ENCODE measurements at regions not wholly inside any gene's neighbourhood (a gene's known extent, or its start where the extent isn't known, plus 50 kb on each side); places are given as distances from the start of the nearest gene placed in this dataset.

- H3K23ac ChIP-seq (ENCODE audit: insufficient read length) = no peak overlapping the region
- CTCF ChIA-PET (ENCODE audit: partially characterized antibody) = interaction anchor here (1.0 kb wide), 1 partner anchor 359 kb away, joined by 3 read pairs; no protein-coding TSS in a partner anchor
- 83% methylated on average over 1 of the region's 1 CpG; no CpG with 5 or more reads in 1 of the 2 experiments for WGBS, 2 experiments (ENCODE audit: extremely low coverage in 1 of 2, insufficient coverage in 1 of 2, insufficient read length in 1 of 2, insufficient replicate concordance in 2 of 2, low coverage in 1 of 2, low lambda C conversion rate in 2 of 2, missing lambda C conversion rate in 1 of 2)
These were observed 194.3 kb upstream of the SGO1 start for GRCh38 chr3:20380295-20380694.

More at GRCh38 chr3:20380295-20380694, 194.3 kb upstream of the SGO1 start:
- no peak overlapping the region for H4K5ac ChIP-seq (ENCODE audit: insufficient read length, low read depth, low read length)
- H2BK5ac ChIP-seq (ENCODE audit: low read depth, low read length) = no peak overlapping the region
- no peak for TF ChIP-seq E2F6 (IDR thresholded peaks at IDR 0.05)
- no peak for DNase-seq (ENCODE audit: low read depth in 1 of 2, low spot score in 2 of 2)
- H3K9ac ChIP-seq (replicated peaks in 1 of 4; ENCODE audit: extremely low read depth in 1 of 4, low read depth in 3 of 4, low read length in 3 of 4) = no peak overlapping the region
- no peak for FAIRE-seq
- no peak overlapping the region for H4K8ac ChIP-seq (ENCODE audit: extremely low read depth, insufficient read depth, low read length)
- no peak overlapping the region for H2BK120ac ChIP-seq (replicated peaks; ENCODE audit: low read depth, low read length)
- H4K91ac ChIP-seq (replicated peaks; ENCODE audit: insufficient read length, low read length) = no peak overlapping the region
- no peak overlapping the region for H3K4me2 ChIP-seq (ENCODE audit: insufficient read depth in 1 of 2, low read depth in 2 of 2, low read length in 2 of 2)
- no peak overlapping the region for H2BK15ac ChIP-seq (ENCODE audit: low read length)
- no peaks in the 10 kb centered on the region for H3K79me2 ChIP-seq (ENCODE audit: control insufficient read depth in 1 of 2, insufficient read depth in 2 of 2, low read length in 2 of 2)
- H2AFZ ChIP-seq (ENCODE audit: low read length) = no peak overlapping the region
- H3K18ac ChIP-seq (ENCODE audit: extremely low read depth, low read length) = no peak overlapping the region
- H3K4ac ChIP-seq (replicated peaks; ENCODE audit: insufficient read length, low read depth, low read length) = no peak overlapping the region
- H4K20me1 ChIP-seq (replicated peaks in 1 of 2; ENCODE audit: control insufficient read depth in 1 of 2, insufficient read depth in 2 of 2, low read length in 2 of 2) = no peaks in the 10 kb centered on the region
- H3K23me2 ChIP-seq (ENCODE audit: low read depth, low read length) = no peaks in the 10 kb centered on the region
- no peak overlapping the region for H2AK5ac ChIP-seq (ENCODE audit: low read depth, low read length)
- no peaks in the 10 kb centered on the region for H3K36me3 ChIP-seq (ENCODE audit: control insufficient read depth in 2 of 4, insufficient read depth in 4 of 4, low read length in 3 of 4)
- H3K79me1 ChIP-seq (ENCODE audit: low read depth, low read length) = no peaks in the 10 kb centered on the region
- H3K27me3 ChIP-seq (replicated peaks in 1 of 4; ENCODE audit: control insufficient read depth in 3 of 4, extremely low read depth in 1 of 4, insufficient read depth in 3 of 4, low read length in 3 of 4) = no peaks in the 10 kb centered on the region
- H3K27ac ChIP-seq (ENCODE audit: low read depth, low read length) = no peak overlapping the region
- H2BK20ac ChIP-seq (ENCODE audit: low read length) = no peak overlapping the region
- H3K4me1 ChIP-seq (replicated peaks in 1 of 4; ENCODE audit: control insufficient read depth in 3 of 4, insufficient read depth in 4 of 4, low read length in 3 of 4) = peaks cover 0 to 4% (median 0%) of the 10 kb centered on the region in 4 experiments; a peak in 1 of 7 replicates
- H3K4me3 ChIP-seq (ENCODE audit: extremely low read depth in 1 of 4, insufficient read depth in 2 of 4, low read depth in 3 of 4, low read length in 4 of 4) = no peak overlapping the region
- POLR2A ChIA-PET (ENCODE audit: partially characterized antibody) = no interaction called here
- H2BK12ac ChIP-seq (ENCODE audit: low read depth, low read length) = no peak overlapping the region
- peaks cover 0 to 4% of the 10 kb centered on the region in 2 experiments; a peak in 2 of 4 replicates for H3K9me3 ChIP-seq (ENCODE audit: insufficient read depth in 2 of 2, low read depth in 1 of 2, low read length in 1 of 2)
- H3K14ac ChIP-seq (ENCODE audit: insufficient read length) = no peak overlapping the region
- no peak overlapping the region for H3K56ac ChIP-seq (replicated peaks; ENCODE audit: insufficient read length, low read depth, low read length)
